Loucy (cell line): ENCODE measurements at regions not wholly inside any gene's neighbourhood (a gene's known extent, or its start where the extent isn't known, plus 50 kb on each side); places are given as distances from the start of the nearest gene placed in this dataset.

Experiments used
- H2AFZ ChIP-seq: fragments of 200-600 bp; sonication (generic); 2 replicates; pipeline ENCODE4 v1.6.0; 2016; ENCODE audit warnings: antibody characterized with exemption, mild to moderate bottlenecking, low read length, moderate library complexity
- H3F3A ChIP-seq: fragments of 200-600 bp; 2 replicates; pipeline ENCODE4 v1.6.0; 2016; ENCODE audit warnings: antibody characterized with exemption, low read depth, mild to moderate bottlenecking
- H3K27me3 ChIP-seq: fragments of 200-600 bp; sonication (generic); 2 replicates; pipeline ENCODE4 v1.6.1; 2014; ENCODE audit warnings: low read length, mild to moderate bottlenecking; ENCODE audit not compliant: insufficient read depth, poor library complexity, severe bottlenecking
- H3K36me3 ChIP-seq: fragments of 200-600 bp; sonication (generic); 2 replicates; pipeline ENCODE4 v1.6.1; 2016; ENCODE audit warnings: low read length; ENCODE audit not compliant: insufficient read depth
- H3K4me1 ChIP-seq: fragments of 200-600 bp; sonication (generic); 2 replicates; pipeline ENCODE4 v1.5.1; 2014; ENCODE audit warnings: low read length, mild to moderate bottlenecking; ENCODE audit not compliant: insufficient read depth, poor library complexity, severe bottlenecking
- H3K4me2 ChIP-seq: fragments of 200-600 bp; sonication (generic); 2 replicates; pipeline ENCODE4 v1.6.0; 2014; ENCODE audit warnings: antibody characterized with exemption, low read length, low read depth, mild to moderate bottlenecking; ENCODE audit not compliant: poor library complexity, severe bottlenecking
- H3K4me3 ChIP-seq: fragments of 200-600 bp; sonication (generic); 2 replicates; pipeline ENCODE4 v1.5.1; 2014; ENCODE audit warnings: low read length, mild to moderate bottlenecking, mixed read lengths; ENCODE audit not compliant: poor library complexity, severe bottlenecking
- H3K79me2 ChIP-seq: fragments of 200-600 bp; sonication (generic); 2 replicates; pipeline ENCODE4 v1.6.1; 2014; ENCODE audit warnings: low read length; ENCODE audit not compliant: insufficient read depth
- H3K9ac ChIP-seq: fragments of 200-600 bp; sonication (generic); 2 replicates; pipeline ENCODE4 v1.6.0; 2014; ENCODE audit warnings: mild to moderate bottlenecking, low read depth, low read length, moderate library complexity; ENCODE audit not compliant: poor library complexity, severe bottlenecking
- H3K9me2 ChIP-seq: fragments of 200-600 bp; sonication (generic); replicated peaks from 2 replicates; pipeline ENCODE4 v1.6.1; 2016; ENCODE audit warnings: low read depth, low read length, mixed read lengths
- H3K9me3 ChIP-seq: fragments of 200-600 bp; sonication (generic); 2 replicates; pipeline ENCODE4 v1.6.1; 2014; ENCODE audit warnings: mild to moderate bottlenecking, antibody characterized with exemption, low read length, low read depth; ENCODE audit not compliant: insufficient read depth
- H4K20me1 ChIP-seq: fragments of 200-600 bp; sonication (generic); 2 replicates; pipeline ENCODE4 v1.6.0; 2014; ENCODE audit warnings: antibody characterized with exemption, low read length, mild to moderate bottlenecking; ENCODE audit not compliant: insufficient read depth, poor library complexity, severe bottlenecking
- EZH2phosphoT487 ChIP-seq: fragments of 200-600 bp; IDR thresholded peaks from 2 replicates; pipeline ENCODE4 v1.6.1; 2018; ENCODE audit warnings: antibody characterized with exemption, mild to moderate bottlenecking, moderate library complexity, borderline replicate concordance
- TF ChIP-seq, protein P1 (sequence below): fragments of 200-600 bp; sonication (generic); conservative IDR thresholded peaks from 2 replicates; pipeline ENCODE4 v1.5.1; 2014; ENCODE audit warnings: mild to moderate bottlenecking, antibody characterized with exemption, low read length

DNA sequence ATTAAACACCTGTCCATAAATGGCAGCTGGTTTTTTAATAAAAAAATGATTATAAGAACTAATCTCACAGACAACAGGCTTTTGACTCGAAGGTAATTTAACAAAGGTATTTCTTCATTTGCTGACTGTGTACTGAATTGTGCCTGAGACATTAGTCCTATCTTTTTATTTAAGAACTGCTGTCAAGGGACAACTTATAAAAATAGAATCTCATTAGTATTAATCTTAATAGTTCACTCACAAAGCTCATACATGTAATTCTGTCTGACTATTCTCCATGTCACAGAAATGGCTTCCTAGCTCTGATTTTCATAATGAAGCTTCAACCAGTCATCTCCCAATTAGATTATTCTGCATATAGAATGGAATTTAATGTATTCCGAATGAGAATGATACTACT is 276.9 kb upstream of the PDZRN3 start:
- Histone ChIP-seq H3K4me1 (no peaks in the 10 kb centered on the region), H3K4me3 (no peak overlapping the region), H4K20me1 (no peaks in the 10 kb centered on the region), H3K9me2 (no peaks in the 10 kb centered on the region), H3K9me3 (no peaks in the 10 kb centered on the region), H3K9ac (no peak overlapping the region), H3K79me2 (no peaks in the 10 kb centered on the region), H3K27me3 (no peaks in the 10 kb centered on the region), H3F3A (no peaks in the 10 kb centered on the region), H3K36me3 (no peaks in the 10 kb centered on the region), H2AFZ (no peak overlapping the region), H3K4me2 (no peak overlapping the region)
- TF ChIP-seq, protein P1, sequence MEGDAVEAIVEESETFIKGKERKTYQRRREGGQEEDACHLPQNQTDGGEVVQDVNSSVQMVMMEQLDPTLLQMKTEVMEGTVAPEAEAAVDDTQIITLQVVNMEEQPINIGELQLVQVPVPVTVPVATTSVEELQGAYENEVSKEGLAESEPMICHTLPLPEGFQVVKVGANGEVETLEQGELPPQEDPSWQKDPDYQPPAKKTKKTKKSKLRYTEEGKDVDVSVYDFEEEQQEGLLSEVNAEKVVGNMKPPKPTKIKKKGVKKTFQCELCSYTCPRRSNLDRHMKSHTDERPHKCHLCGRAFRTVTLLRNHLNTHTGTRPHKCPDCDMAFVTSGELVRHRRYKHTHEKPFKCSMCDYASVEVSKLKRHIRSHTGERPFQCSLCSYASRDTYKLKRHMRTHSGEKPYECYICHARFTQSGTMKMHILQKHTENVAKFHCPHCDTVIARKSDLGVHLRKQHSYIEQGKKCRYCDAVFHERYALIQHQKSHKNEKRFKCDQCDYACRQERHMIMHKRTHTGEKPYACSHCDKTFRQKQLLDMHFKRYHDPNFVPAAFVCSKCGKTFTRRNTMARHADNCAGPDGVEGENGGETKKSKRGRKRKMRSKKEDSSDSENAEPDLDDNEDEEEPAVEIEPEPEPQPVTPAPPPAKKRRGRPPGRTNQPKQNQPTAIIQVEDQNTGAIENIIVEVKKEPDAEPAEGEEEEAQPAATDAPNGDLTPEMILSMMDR: no peak
- no peak for TF ChIP-seq EZH2phosphoT487

DNA sequence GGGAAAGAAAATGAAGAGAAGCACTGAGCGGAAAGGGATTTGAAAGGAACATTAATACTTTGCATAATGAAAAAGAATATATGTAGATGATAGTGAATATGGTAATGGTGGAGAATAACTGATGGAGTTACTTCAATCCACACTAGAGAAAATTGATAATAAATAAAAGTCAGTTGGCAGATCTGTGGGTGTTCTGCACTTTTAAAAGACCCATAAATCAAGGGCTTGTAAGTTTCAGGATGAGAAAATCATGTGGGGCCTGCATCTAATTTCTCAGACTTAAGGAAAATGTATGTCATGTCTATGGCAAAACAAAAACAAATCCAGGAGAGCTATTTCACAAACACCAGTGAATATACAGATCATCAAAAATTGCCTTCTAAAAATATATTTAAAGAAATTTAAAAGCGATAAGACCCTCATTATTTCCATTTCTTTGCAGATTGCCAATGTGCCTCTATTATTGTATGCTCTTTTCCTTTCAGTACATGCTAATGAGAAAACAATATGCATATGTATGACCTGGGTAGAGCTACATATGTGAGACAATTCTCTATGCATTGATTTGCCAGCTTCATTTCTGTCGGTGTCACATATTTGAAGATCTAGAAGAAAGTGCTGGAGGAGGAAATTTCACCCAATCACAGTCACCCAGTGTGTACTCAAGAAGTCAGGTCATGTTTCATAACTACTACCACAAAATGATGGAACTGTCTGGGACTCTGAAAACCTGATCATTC is 269.9 kb upstream of the PDZRN3 start:
- Histone ChIP-seq H3K4me3 (no peak overlapping the region), H3K4me1 (no peaks in the 10 kb centered on the region), H3K79me2 (no peaks in the 10 kb centered on the region), H3K9me2 (no peaks in the 10 kb centered on the region), H2AFZ (no peak overlapping the region), H3K27me3 (no peaks in the 10 kb centered on the region), H3K9ac (no peak overlapping the region), H3K36me3 (no peaks in the 10 kb centered on the region), H3K9me3 (no peaks in the 10 kb centered on the region), H3K4me2 (no peak overlapping the region), H3F3A (no peaks in the 10 kb centered on the region), H4K20me1 (no peaks in the 10 kb centered on the region)
- TF ChIP-seq, protein P1: no peak
- no peak for TF ChIP-seq EZH2phosphoT487

GRCh38 chr3:73893089-73893488 is 268.3 kb upstream of the PDZRN3 start:
- no peak for TF ChIP-seq EZH2phosphoT487
- TF ChIP-seq, protein P1: no peak
- no peak overlapping the region for H3K4me3 ChIP-seq
- no peak overlapping the region for H3K4me2 ChIP-seq
- no peaks in the 10 kb centered on the region for H4K20me1 ChIP-seq
- H3K27me3 ChIP-seq: no peaks in the 10 kb centered on the region
- no peak overlapping the region for H3K9ac ChIP-seq
- H3K79me2 ChIP-seq: no peaks in the 10 kb centered on the region
- H3K36me3 ChIP-seq: no peaks in the 10 kb centered on the region
- H2AFZ ChIP-seq: no peak overlapping the region
- no peaks in the 10 kb centered on the region for H3K9me2 ChIP-seq
- H3K4me1 ChIP-seq: no peaks in the 10 kb centered on the region
- no peaks in the 10 kb centered on the region for H3F3A ChIP-seq
- H3K9me3 ChIP-seq: no peaks in the 10 kb centered on the region
